A673 (cell line): ENCODE measurements at regions not wholly inside any gene's neighbourhood (a gene's known extent, or its start where the extent isn't known, plus 50 kb on each side); places are given as distances from the start of the nearest gene placed in this dataset.

Source experiments
- CTCF ChIP-seq: fragments of 300-800, 200-600 bp; sonication (generic); conservative IDR thresholded peaks from 2 replicates; pipeline ENCODE4 v1.5.1; 2017; ENCODE audit warnings: low read depth, mild to moderate bottlenecking, antibody characterized with exemption, low read length, moderate library complexity, mixed read lengths
- EZH2 ChIP-seq: fragments of 200-600 bp; sonication (generic); IDR thresholded peaks from 2 replicates; pipeline ENCODE4 v1.6.1; 2017; ENCODE audit warnings: borderline replicate concordance, low read depth, mild to moderate bottlenecking, mixed read lengths, antibody characterized with exemption, low read length; ENCODE audit not compliant: poor library complexity, severe bottlenecking

GRCh38 chr3:26082911-26083310 is 293.0 kb downstream of the OXSM start:
- TF ChIP-seq CTCF (no peak), EZH2 (no peak)
